GM19468 (cell line): ENCODE measurements at regions not wholly inside any gene's neighbourhood (a gene's known extent, or its start where the extent isn't known, plus 50 kb on each side); places are given as distances from the start of the nearest gene placed in this dataset.

Source experiments
- ATAC-seq: cut with Tn5 transposase; IDR thresholded peaks from one replicate; pipeline ENCODE4 v1.9.1; 2021; ENCODE audit warnings: mild to moderate bottlenecking, moderate library complexity, moderate number of reproducible peaks; ENCODE audit not compliant: unreplicated experiment; ENCODE audit errors: extremely low read depth

DNA sequence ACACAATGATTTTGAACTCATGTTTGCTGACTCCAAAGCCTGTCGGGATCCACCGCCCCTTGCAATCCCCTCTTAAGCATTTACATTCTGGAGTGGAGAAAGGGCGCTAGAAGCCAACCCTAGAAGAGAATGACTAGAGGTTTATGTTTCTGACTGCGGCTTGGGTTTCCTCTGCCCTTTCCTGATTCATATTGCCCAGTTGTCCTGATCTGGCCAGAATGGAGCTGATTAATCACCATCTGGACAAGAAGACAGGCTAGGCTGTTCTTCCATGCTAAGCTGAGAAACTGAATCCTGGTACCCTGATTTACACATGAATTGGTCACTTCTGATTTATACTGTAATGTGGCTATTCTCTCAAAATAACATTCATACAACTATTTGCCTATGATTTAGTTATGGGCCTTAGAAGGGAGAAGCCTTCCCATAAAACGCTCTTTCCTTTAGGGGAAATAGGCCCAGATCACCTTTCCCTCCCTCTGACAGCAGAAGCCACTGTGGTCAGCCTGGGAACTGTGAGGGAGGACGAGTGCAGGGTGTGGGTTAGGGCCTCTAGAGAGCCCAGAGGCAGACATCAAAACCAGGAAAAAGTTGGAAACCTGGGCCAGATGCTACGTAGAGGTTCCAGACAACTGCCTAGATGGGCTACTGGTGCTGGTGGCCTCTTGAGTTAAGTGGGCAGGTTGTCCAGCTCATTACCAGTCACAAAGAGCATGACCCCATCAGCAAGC lies 199.2 kb upstream of the PRDM1 start:
- ATAC-seq = no peak

- no peak for ATAC-seq
Measured at GRCh38 chr6:105886066-105886813, 199.9 kb upstream of the PRDM1 start.

- no peak for ATAC-seq
Measured at GRCh38 chr6:105884426-105884825, 201.7 kb upstream of the PRDM1 start.

DNA sequence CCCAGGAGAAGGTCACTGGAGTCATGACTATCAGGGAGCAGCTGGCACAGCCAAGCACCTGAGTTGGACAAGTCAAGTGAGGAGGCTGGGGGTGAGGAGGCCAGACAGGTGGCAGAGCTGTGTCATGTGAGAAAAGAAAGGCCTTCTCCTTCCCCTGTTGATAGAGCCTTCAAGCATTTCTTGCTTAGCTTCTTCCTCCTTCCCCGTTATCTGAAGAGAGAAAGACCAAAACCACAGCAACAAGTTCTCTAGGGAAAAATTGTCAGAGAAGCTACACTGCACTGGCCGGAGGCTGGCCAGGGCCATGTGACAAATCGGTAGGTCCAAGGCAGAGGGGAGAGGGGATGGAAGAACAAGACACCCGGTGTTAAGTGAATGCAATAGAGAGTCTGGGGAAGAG lies 202.1 kb upstream of the PRDM1 start:
- no peak for ATAC-seq

DNA sequence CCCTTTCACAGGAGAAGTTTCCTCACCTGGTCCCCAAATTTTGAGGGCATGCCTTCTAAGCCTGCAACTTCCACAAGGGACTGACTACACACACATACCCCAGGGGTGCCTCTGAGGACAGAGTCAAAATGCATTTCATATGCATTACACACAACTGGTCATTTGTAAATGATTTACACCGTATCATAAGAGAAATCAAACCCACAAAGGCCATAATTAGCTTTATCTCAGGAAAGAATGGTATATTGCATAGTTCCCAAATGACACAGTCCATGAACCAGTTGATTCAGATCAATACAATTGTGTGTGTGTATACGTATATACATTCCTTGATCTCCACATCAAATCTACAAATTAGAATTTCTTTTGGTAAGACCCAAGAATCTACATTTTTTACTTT lies 203.3 kb upstream of the PRDM1 start:
- ATAC-seq = no peak

DNA sequence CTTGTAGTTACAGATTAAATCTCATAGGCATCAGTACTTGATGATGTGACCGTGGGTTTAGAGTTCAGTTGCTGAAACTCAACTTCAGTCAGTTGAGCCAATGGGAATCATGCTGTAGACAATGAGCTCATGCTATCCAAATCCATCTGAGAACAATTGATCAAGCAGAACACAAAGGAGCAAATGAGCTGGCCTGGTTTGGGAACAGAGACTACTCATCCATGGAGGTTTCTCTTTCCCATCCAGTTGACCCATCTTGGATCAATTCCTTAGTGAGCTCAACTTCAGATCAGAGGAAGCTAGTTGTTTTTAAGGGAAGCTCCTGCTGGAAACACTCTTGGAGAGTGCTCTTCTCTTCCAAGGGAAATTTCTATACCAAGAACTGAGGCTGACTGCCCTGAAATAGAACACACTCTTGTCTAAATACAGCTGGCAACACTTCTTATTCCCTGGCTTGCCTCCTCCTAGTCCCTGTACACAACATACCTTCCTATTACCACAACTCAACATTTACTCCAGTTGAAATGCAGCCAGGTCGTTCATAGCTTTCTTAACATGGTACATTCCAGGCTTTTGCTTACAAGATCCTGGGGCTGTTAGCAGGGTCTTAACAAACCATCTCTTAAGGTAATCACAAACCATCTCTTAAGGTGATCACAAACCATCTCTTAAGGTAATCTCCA lies 203.9 kb upstream of the PRDM1 start:
- ATAC-seq = no peak

- no peak for ATAC-seq
Measured at GRCh38 chr6:105881608-105882007, 204.5 kb upstream of the PRDM1 start.

DNA sequence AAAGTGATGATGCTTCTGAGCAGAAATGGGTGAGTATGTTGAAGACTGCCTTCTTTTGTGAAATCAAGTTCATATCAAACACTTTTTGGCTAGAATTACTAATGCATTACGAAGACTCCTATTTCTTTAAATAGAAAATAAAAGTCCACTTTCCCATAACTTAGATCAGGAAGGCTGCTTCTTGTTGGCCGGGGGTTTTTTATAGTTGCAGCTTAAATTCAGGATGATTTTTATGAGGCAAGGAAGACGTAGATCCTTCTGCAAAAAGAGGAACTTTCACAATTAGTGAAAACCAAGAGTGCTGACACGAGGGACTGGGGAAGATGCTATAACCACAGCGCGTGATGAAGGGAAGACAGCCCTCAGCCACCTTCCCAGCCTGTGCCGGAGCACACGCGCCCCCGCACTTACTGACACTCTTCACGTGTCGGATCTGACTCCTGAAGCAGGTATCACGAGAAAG lies 206.1 kb upstream of the PRDM1 start:
- no peak for ATAC-seq

- ATAC-seq = no peak
Measured at GRCh38 chr6:105879146-105879545, 207.0 kb upstream of the PRDM1 start.

DNA sequence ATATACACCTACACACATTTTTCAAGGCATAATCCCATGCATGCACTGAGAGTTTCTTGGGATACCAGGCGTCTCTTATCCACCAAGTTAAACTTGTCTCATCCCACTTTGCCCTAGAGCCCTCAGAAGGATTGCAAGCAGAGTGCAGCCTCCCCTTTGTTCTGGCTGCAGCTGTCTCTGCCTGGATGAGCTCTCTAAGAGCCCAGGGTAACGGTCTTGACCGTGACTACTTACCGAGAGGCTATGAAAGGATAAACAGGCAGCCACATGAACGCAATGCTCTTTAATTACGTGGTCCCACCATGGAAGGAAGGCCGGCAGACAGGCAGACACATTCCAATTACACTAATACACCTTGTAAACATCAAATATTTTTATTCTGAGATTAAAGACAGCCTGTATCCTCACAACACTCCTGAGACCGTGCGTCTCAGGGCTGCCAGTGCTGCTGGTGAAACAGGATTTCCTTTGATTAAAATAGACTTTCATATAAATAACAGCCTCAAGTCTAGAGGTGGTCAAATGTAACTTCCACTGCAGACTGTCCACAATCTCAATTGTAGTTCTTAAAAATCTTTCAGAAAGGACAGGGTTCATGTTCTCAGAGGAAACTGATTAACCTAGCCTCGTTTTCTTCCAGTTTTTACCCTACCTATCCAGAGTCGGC lies 210.0 kb upstream of the PRDM1 start:
- no peak for ATAC-seq

DNA sequence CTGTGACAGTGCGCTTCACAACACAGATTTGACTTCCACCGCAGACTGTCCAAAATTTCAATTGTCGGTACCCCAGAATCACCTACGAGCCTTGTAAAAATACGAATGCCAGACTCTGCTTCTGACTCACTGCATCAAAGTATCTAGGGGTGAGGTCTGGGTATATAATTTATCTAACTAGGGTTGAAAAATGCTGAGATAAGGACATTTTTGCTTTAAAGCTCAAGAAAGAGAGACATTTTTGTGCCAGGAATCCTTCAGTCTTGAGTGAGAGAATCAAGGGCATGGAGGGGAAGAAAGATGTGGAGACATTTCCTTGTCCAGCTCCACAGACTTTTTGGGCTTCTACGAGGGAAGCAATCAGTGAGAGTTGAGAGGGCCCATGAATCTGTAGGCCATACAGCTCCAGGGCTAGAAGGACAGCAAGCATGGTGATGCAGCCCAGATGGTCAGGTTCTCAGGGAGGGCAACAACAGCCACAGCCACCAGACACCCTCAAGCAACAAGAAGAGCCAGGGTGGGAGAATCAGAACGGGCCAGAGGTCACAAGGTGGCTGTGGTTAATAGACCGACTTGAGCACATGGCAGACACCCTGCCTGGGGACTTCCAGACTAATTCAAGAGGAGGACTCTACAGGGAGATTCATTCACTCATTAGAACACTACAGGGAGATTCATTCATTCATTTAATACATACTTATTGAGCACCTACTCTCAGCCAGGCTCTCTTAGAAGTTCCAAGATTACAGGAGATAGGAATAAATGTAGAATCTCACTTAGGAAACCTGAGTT lies 211.1 kb upstream of the PRDM1 start:
- ATAC-seq = no peak

DNA sequence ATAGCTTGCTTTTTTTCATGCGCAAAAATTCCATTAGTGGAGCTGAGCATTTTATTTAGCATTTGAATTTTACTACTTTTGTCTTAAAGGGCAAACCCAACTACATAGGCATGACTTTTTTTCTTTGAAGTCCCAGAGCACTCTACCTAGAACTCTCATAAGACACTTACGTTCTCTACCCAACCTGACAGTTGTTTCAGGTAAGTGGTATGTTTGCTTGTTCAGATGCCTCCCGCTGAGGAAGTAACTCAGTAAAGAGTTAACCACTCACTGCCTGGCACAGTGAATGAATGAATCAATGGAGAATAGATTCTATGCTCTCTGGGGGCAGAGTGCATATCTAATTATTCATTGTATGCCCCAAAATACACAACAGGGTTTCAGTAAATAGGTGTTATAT lies 212.3 kb upstream of the PRDM1 start:
- ATAC-seq = no peak

- ATAC-seq = no peak
Measured at GRCh38 chr6:105873211-105873704, 212.9 kb upstream of the PRDM1 start.

DNA sequence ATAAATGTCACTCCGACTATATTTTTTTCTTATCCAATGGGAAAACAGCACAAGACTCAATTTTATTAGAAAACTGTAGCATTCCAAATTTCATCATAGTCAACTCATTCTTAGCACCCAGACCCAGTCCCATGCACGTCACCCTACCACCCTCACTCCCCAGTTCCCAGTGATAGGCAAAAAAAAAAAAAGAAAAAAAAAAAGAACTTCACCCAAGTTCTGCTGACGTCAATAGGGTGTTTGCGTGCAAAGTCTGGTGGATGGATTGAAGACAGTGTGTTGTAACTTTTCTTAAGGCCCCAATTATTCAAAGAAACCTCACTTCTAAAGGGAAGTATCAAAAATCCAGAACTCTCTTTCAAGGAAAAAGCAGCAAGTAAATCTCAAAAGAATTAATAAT lies 213.9 kb upstream of the PRDM1 start:
- ATAC-seq = no peak

DNA sequence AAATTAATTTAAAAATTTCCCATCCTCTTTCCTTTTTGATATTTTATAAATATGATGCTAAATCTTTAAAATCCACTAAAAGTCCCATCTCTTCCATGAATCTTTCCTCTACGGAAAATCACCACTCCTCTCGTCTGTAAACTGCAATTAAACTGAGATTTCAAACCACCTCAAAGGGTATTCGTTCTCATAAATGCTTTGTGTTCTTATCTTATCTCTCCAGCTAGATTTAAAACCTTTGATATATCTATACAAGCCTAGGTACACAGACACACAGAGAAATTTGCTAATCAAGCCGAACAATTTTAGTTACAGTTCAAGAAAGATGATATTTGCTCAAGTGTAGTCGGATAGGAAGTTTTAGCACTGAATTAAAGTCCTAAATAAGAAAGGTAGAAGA lies 214.6 kb upstream of the PRDM1 start:
- ATAC-seq = no peak

DNA sequence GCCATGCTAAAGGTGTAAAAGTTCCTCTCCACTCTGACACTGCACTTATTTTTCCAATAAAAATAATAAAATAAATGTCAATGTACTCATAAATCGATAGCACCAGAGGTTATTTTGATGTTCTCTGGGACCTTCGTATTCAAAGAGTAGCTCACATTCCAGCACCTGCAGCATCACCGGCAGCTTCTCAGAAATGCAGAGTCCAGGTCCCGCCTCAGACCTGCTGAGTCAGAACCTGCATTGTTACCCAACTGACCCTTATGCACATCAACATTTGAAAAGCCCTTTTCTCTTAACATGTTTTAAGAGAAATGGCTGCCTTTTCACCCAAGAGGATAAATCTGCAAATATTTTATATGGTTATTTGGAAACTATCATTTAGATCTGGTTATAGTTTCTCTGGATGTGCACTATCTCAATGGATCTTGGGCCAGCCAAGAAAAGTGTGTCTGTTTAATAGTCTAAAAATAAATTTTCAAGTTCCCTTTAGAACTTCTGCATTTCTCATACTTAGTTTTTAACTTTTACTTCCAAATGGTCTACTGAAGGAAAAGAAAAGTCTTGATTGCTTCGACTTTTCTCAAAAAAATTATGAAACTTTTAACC lies 216.2 kb upstream of the PRDM1 start:
- ATAC-seq = no peak

GRCh38 chr6:105868823-105869460 lies 217.2 kb upstream of the PRDM1 start:
- no peak for ATAC-seq

DNA sequence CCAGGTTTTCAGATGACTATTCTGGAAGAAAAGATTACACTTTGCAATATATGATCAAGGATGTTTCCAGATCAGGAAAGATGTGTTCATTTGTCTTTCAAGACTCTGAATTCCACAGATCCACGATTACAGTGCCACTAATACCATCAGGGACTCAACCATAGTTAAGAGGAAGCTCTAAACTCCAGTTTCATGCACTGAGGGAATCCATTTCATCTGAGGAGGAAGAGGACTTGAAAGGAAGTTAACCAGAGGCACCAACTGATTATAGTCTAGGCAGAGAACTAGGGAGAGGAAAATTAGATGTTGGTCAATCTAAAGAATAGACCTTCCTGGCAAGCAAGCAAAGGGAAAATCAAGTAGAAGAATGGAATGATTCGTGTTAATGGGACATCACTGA lies 218.3 kb upstream of the PRDM1 start:
- no peak for ATAC-seq

GRCh38 chr6:105867277-105867676 lies 218.9 kb upstream of the PRDM1 start:
- no peak for ATAC-seq
